Fibroblast of mammary gland (primary cell): ENCODE measurements at regions not wholly inside any gene's neighbourhood (a gene's known extent, or its start where the extent isn't known, plus 50 kb on each side); places are given as distances from the start of the nearest gene placed in this dataset.

Experiments
- DNase-seq: peaks from one replicate; pipeline ENCODE4 v3.0.0-alpha.2; 2010; ENCODE audit warnings: low read depth
- H3K4me3 ChIP-seq: 2 replicates; pipeline ENCODE4 v1.5.1; 2011; ENCODE audit warnings: low read depth, mild to moderate bottlenecking, low read length, moderate library complexity; ENCODE audit not compliant: control insufficient read depth
- CTCF ChIP-seq: conservative IDR thresholded peaks from 2 replicates; pipeline ENCODE4 v1.5.1; 2011; ENCODE audit warnings: low read depth, low read length, inconsistent platforms; ENCODE audit not compliant: control insufficient read depth, insufficient read depth

GRCh38 chr20:24830649-24831048 is 118.4 kb upstream of the CST7 start:
- DNase-seq, result no peak
- H3K4me3 ChIP-seq, result no peak overlapping the region
- TF ChIP-seq CTCF, result no peak

GRCh38 chr20:24831232-24831631 is 117.8 kb upstream of the CST7 start:
- no peak overlapping the region for H3K4me3 ChIP-seq
- DNase-seq, result no peak
- TF ChIP-seq CTCF, result no peak

- no peak for TF ChIP-seq CTCF
- no peak overlapping the region for H3K4me3 ChIP-seq
- DNase-seq, result no peak
Measured at GRCh38 chr20:24832518-24832917, 116.6 kb upstream of the CST7 start.

- no peak overlapping the region for H3K4me3 ChIP-seq
- no peak for DNase-seq
- TF ChIP-seq CTCF, result no peak
Measured at GRCh38 chr20:24833592-24833991, 115.5 kb upstream of the CST7 start.

- H3K4me3 ChIP-seq, result no peak overlapping the region
- TF ChIP-seq CTCF, result no peak
- no peak for DNase-seq
Measured at GRCh38 chr20:24834310-24834709, 114.8 kb upstream of the CST7 start.

GRCh38 chr20:24835195-24835594 is 113.9 kb upstream of the CST7 start:
- no peak for TF ChIP-seq CTCF
- DNase-seq, result no peak
- H3K4me3 ChIP-seq, result no peak overlapping the region

- no peak for DNase-seq
- H3K4me3 ChIP-seq, result no peak overlapping the region
- no peak for TF ChIP-seq CTCF
Measured at GRCh38 chr20:24836041-24836533, 113.0 kb upstream of the CST7 start.
